Activated effector memory CD4-positive, alpha-beta T cell treated with Interleukin-2 at 50 U/mL for 16 hours (primary cell): ENCODE measurements at regions not wholly inside any gene's neighbourhood (a gene's known extent, or its start where the extent isn't known, plus 50 kb on each side); places are given as distances from the start of the nearest gene placed in this dataset.
"Not testable (repeated sequence)": the region's sequence is repeated elsewhere in the genome, so short reads cannot be mapped to it uniquely, and the experiment has no call there.

Experiments
- DNase-seq: peaks from one replicate; pipeline ENCODE4 v3.0.0-alpha.2; 2020

DNA sequence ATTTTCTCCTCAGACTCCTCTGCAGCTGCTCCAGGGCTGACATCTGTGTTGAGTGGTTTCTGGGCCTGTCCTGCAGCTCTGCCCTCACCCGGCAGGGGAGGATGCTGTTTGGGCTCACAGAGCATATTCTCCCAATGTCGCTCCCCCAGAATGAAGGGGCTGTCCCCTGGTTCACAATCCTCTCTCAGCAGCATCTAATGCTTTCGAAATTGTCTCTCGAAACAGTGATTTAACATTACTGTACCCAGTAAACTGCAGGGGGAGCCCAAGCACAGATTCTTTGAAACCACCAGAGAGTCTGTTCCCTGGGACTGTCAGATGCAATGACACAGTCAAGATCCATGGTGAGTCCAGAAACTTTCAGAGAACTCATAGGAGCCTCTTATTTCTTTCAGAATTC is 1135.2 kb downstream of the TMEM121 start:
- not testable (repeated sequence) for DNase-seq

DNA sequence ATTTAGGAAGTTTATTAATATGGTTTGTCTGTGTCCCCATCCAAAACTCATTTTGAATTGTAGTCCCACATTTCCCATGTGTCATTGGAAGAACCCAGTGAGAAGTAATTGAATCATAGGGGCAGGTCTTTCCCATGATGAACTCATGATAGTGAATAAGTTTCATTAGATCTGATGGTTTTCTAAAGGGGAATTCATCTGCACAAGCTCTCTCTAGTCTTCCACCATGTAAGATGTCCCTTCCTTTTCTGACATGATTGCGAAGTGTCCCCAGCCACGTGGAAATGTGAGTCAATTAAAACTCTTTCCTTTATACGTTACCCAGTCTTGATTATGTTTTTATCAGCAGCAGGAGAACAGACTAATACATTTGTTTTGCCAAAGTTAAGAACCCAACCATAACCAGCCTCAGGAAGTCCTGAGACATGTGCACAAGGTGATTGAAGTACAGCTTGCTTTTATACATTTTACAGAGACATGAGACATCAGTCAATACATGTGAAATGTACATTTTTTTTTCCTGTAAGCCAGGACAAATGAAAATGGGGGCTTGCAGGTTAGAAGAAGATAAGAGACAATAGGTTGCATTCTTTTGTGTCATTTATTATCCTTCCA is 1136.7 kb downstream of the TMEM121 start:
- DNase-seq = no peak

DNA sequence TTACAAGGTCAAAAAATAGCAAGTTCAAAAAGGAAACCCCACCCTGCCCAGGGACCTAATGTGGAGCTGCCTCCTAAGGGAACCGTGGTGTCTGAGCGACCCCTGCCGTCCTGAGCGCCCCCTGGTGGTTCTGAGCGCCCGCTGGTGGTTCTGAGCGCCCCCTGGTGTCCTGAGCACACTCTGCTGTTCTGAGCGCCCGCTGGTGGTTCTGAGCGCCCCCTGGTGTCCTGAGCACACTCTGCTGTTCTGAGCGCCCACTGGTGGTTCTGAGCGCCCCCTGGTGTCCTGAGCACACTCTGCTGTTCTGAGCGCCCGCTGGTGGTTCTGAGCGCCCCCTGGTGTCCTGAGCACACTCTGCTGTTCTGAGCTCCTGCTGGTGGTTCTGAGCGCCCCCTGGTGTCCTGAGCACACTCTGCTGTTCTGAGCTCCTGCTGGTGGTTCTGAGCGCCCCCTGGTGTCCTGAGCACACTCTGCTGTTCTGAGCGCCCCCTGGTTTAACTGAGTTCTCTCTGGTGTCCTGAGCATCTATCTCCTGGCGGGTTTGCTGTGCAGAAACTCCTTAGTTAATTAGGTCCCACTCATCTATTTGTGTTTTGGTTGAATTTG is 1137.5 kb downstream of the TMEM121 start:
- DNase-seq = peak; percentile 26

- DNase-seq = no peak
These were observed 1139.4 kb downstream of the TMEM121 start for GRCh38 chr14:106665814-106666213.

DNA sequence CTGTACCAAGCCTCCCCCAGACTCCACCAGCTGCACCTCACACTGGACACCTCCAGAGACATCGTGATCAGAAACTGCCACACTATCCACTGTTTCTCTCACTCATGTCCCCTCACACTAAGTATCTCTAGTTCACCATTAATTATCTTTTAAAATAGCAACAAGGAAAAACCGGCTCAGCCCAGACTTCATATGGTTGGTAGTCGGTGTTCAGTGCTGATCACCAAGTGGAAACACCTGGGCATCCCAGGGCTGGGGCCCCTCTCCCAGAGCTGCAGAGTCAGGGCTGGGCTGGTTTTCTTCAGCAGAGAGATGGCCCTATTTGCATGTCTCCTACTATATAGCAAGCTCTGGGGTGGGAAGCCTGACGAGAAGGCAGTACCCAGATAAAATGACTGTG is 1140.0 kb downstream of the TMEM121 start:
- DNase-seq = no peak

DNA sequence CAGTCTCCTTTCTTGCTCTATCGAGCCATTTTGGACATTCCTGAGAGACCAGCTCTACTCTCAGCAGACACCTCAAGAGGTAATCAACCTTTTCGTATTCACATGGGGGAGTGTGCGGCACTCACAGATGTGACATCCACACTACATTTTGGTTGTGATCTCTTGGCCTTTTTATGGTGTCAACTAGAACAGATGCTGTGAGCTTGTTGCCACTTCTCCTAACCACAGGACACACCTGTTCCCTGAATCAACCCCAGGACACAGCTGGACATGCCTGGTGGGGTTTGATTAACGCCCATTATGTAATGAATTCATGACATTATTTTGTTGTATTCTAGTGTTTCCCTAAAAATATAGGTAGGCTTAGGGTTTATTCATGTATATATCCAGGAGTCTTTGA is 1143.6 kb downstream of the TMEM121 start:
- no peak for DNase-seq

DNA sequence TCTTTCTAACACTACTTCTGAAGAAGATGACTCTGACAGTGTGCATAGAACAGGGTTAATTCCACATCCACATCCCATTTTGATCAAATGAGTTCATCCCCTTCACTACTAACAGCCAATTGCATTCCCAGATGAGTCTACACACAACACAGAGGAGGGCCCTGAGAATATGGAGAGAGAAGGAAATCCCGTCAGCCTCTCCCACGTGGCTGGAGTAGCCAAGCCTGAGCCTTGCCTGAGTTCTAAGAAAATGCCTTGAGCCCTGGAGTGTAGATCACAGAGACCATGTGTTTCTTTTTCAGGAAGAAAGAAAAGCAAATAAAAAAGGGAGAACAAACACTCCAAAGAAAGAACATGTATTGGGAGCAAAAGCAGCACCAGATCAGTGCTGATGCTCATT is 1147.7 kb downstream of the TMEM121 start:
- DNase-seq = not testable (repeated sequence)

GRCh38 chr14:106674509-106675125 is 1148.2 kb downstream of the TMEM121 start:
- DNase-seq = not testable (repeated sequence)

GRCh38 chr14:106675716-106676115 is 1149.3 kb downstream of the TMEM121 start:
- not testable (repeated sequence) for DNase-seq

DNA sequence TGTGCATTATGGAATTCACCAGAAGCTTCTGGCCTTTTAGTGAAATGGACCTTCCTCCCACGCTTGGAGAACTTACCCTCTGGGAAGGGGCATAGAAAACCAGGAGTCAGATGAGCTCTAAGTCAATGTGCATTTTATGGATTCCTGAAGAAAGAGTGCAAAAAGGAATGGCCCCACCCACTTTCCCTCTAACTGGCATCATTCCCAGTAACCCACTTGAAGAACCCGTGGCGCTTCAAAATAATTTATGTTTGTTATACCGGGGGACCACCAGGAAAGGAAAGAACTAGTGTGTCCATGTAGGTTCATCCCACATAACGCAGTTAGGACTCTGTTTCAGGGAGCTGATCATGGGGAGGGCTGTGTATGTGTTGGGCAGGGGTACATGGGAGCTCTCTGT is 1153.4 kb downstream of the TMEM121 start:
- DNase-seq = no peak

- DNase-seq = no peak
These were observed 1154.8 kb downstream of the TMEM121 start for GRCh38 chr14:106681161-106681560.

DNA sequence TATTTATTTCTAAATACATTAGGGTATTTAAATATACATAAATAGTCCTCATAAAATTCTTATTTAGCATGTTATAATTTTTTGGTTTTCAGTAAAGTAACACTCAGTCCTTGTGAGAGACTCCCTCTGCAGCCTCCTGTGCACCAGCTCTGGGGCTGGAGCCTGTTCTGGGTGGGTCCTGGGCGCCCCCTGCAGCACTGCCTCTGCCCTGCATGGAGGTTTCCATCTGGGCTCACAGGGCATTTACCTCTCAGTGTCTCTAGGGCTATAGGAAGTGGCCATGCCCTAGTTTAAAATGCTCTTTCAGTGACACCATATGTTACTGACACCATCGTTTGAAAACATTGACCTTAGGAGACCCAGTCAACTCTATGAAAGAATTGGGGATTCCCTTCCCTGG is 1155.2 kb downstream of the TMEM121 start:
- DNase-seq = no peak

DNA sequence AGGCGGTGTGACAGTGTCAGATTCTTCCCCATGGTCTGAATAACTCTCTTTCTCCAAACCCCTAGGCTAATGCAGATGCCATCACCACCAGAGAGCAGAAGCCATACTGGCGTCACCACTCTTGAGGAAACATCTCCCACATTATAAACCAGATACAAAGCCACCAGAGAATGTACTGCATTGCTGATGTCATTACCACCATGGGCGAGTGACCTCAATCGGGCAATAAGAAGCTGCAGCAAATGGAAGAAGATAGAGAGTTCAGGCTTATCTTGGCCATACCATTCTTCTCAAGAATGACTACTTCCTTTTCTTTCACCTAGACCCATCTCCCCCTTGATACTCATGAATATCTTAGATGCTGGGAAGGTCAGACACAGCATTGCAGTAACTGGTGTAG is 1157.2 kb downstream of the TMEM121 start:
- no peak for DNase-seq

- DNase-seq = no peak
These were observed 1160.2 kb downstream of the TMEM121 start for GRCh38 chr14:106686533-106686932.

- no peak for DNase-seq
These were observed 1164.0 kb downstream of the TMEM121 start for GRCh38 chr14:106690333-106690891.

GRCh38 chr14:106691601-106692291 is 1165.4 kb downstream of the TMEM121 start:
- DNase-seq = no peak

- peak; percentile 27 for DNase-seq
These were observed 1168.4 kb downstream of the TMEM121 start for GRCh38 chr14:106694638-106695393.

DNA sequence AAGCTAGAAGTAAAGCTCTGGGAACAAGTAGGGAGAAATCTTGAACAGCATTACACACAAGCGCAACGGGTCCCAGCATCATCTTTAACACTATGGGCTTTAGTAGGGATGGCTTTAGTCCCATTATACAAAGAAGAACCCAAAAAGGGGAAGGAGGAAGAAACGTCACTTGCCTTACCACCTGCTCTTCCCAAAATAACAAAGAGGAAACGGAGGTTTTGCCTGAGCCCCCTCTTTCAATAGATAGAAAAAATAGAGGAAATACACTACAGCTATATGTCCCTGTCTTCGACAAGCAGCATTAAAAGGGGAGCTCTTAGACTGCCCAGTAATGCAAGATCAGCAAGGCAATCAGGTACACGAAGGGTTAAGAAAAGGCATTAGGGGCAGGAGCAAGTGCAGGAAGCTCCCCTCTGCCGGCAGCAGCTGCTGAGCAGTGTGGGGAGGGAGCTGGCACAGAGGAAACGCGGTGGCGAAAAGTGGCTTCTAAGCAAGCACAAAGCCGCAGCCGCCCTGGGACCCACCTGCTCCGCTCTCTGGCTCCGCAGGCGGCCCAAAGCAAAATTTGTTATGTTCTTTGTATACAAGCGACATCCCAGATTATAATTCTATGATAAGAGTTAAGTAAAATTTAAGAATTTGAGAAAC is 1172.4 kb downstream of the TMEM121 start:
- not testable (repeated sequence) for DNase-seq

DNA sequence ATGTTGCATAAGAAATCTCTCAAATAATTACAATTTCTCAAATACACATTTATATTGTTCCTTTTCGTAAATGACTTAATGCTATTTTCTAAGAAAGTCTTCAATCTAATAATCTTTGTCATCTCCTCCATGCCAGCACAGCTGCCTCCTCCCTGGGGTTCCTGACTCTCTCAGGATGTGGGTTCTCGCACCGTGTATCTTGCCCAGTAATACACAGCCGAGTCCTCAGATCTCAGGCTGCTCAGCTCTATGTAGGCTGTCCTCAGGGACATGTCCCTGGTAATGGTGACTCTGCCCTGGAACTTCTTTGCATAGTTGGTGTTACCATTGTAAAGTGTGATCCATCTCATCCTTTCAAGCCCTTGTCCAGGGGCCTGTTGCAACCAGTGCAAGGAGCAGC is 1177.3 kb downstream of the TMEM121 start:
- DNase-seq = not testable (repeated sequence)

DNA sequence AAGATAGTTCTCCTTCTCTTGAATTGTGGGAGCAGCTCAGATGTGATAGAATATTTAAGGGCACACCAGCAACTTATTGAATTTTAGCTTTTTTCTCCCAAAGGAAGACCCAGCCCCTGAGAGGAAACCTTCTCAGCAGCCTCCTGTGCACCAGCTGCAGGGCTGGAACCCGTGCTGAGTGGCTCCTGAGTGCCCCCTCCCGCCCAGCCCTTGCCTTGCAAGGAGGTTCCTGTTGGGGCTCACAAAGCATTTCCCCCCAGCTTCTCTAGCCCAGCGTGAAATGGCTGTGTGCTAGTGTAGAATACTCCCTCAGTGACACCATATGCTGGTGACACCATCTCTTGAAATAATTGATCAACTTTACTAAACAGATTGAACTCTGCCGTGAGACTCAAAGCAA is 1180.1 kb downstream of the TMEM121 start:
- DNase-seq = not testable (repeated sequence)

- DNase-seq = not testable (repeated sequence)
These were observed 1183.8 kb downstream of the TMEM121 start for GRCh38 chr14:106710187-106710586.

DNA sequence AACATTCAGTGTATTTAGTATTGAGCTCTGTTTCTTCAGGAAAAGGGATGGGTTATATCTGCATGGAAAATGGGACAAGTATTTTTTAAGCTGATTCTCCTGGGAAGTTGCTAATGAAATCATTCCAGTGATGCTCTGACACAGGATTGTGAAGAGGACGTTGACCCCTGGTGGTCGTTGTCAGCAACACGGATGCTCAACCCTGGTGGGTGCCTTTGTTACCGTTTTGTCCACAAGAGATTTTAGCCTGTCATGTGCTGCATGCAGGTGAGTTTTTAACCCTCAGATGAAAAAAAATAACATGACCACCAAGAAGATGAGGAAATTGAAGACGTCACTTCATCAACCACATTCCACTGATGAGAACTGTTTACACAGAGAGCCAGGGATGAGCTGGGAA is 1186.1 kb downstream of the TMEM121 start:
- not testable (repeated sequence) for DNase-seq
